A549 (cell line): ENCODE measurements at regions not wholly inside any gene's neighbourhood (a gene's known extent, or its start where the extent isn't known, plus 50 kb on each side); places are given as distances from the start of the nearest gene placed in this dataset.

Experiments
- ATAC-seq, 2 experiments: fragments of 200-7000 bp in 1 of 2; fragments of >200 bp in 1 of 2; cut with Nextera tagmentation in 1 of 2; cut with Tn5 transposase in 1 of 2; 3 replicates each; pipeline versions ENCODE4 v1.8.0 to v1.9.1; 2018 to 2020; ENCODE audit warnings: mild to moderate bottlenecking in 1 of 2, moderate library complexity in 1 of 2
- CTCF ChIA-PET: fragments of 300-600 bp; sonication (Branson Sonifier 250); formaldehyde crosslinking; extraction: SDS; loops from one replicate; lab custom pipeline; 2021; ENCODE audit warnings: antibody characterized with exemption, inconsistent platforms; lab: Yijun Ruan, JAX
- POLR2A ChIA-PET: fragments of 350-600 bp; formaldehyde crosslinking; extraction: SDS; loops from one replicate; lab custom pipeline; 2021; ENCODE audit warnings: antibody characterized with exemption, inconsistent platforms; lab: Yijun Ruan, JAX
- DNase-seq, 2 experiments: peaks; one replicate each; pipeline versions ENCODE4 v3.0.0 to v3.0.0-alpha.2; 2011 to 2016; ENCODE audit warnings: low read depth in 1 of 2, low spot score in 1 of 2
- FAIRE-seq: peaks from 2 replicates; lab custom pipeline; 2011; peaks lifted over from hg19 to GRCh38; lab: Jason Lieb, UNC
- H3K27ac ChIP-seq, 2 experiments: fragments of >200 bp; sonication (Bioruptor Twin); formaldehyde crosslinking; 3 replicates each; pipeline ENCODE4 v1.5.1; 2016 to 2017
- H3K4me1 ChIP-seq: fragments of >200 bp; sonication (Bioruptor Twin); formaldehyde crosslinking; 3 replicates; pipeline ENCODE4 v1.6.1; 2016
- H3K4me2 ChIP-seq: fragments of >200 bp; sonication (Bioruptor Twin); formaldehyde crosslinking; 3 replicates; pipeline ENCODE4 v1.6.1; 2016
- H3K4me3 ChIP-seq: fragments of >200 bp; sonication (Bioruptor Twin); formaldehyde crosslinking; 3 replicates; pipeline ENCODE4 v1.5.1; 2016
- H3K9me3 ChIP-seq: fragments of >200 bp; sonication (Bioruptor Twin); formaldehyde crosslinking; 3 replicates; pipeline ENCODE4 v1.6.1; 2016
- CBX8 ChIP-seq: fragments of 200-600 bp; sonication (generic); IDR thresholded peaks from 2 replicates; pipeline ENCODE4 v1.6.1; 2016
- CEBPB ChIP-seq, 2 experiments: fragments of >200 bp in 1 of 2; sonication (Bioruptor Twin) in 1 of 2; formaldehyde crosslinking in 1 of 2; IDR thresholded peaks; 2 replicates each; pipeline ENCODE4 v1.6.1; 2012 to 2016
- CHD2 ChIP-seq: fragments of 150-350 bp; IDR thresholded peaks from 2 replicates; pipeline ENCODE4 v1.6.1; 2014; ENCODE audit warnings: low read length; ENCODE audit not compliant: partially characterized antibody
- CHD4 ChIP-seq: fragments of 200-600 bp; sonication (generic); IDR thresholded peaks from 2 replicates; pipeline ENCODE4 v1.6.1; 2016; ENCODE audit warnings: antibody characterized with exemption, mild to moderate bottlenecking, borderline replicate concordance
- E2F6 ChIP-seq: IDR thresholded peaks from 2 replicates; pipeline ENCODE4 v1.6.1; 2012; ENCODE audit warnings: low read depth, borderline replicate concordance
- EHF ChIP-seq: fragments of 250-450 bp; sonication (Bioruptor Pico); IDR thresholded peaks from 2 replicates; pipeline ENCODE4 v1.5.0; 2020; ENCODE audit warnings: mild to moderate bottlenecking
- EHMT2 ChIP-seq: fragments of 200-600 bp; sonication (generic); IDR thresholded peaks from 2 replicates; pipeline ENCODE4 v1.6.1; 2016; ENCODE audit warnings: antibody characterized with exemption, low read depth, mild to moderate bottlenecking, moderate library complexity
- FOSL2 ChIP-seq, 2 experiments: fragments of 450-650 bp in 1 of 2; fragments of >200 bp in 1 of 2; sonication (Bioruptor Twin) in 1 of 2; formaldehyde crosslinking; IDR thresholded peaks; 2 replicates each; pipeline versions ENCODE4 v1.5.0 to v1.6.1; 2016 to 2020; ENCODE audit warnings: mild to moderate bottlenecking in 1 of 2, moderate library complexity in 1 of 2
- JUNB ChIP-seq: fragments of >200 bp; sonication (Bioruptor Twin); formaldehyde crosslinking; IDR thresholded peaks from 2 replicates; pipeline ENCODE4 v1.6.1; 2016
- KDM1A ChIP-seq: fragments of 200-600 bp; sonication (generic); IDR thresholded peaks from 2 replicates; pipeline ENCODE4 v1.6.1; 2016; ENCODE audit warnings: low read depth, mild to moderate bottlenecking
- KDM5A ChIP-seq: fragments of 200-600 bp; sonication (generic); IDR thresholded peaks from 2 replicates; pipeline ENCODE4 v1.6.1; 2016; ENCODE audit warnings: antibody characterized with exemption, mild to moderate bottlenecking
- MAFK ChIP-seq: fragments of 450-650 bp; IDR thresholded peaks from 2 replicates; pipeline ENCODE4 v1.6.1; 2014; ENCODE audit not compliant: partially characterized antibody
- MAX ChIP-seq: IDR thresholded peaks from 2 replicates; pipeline ENCODE4 v1.6.1; 2012
- MYC ChIP-seq: IDR thresholded peaks from 2 replicates; pipeline ENCODE4 v1.6.1; 2012; ENCODE audit warnings: mild to moderate bottlenecking, inconsistent platforms, low read length, improper control_type of control experiment, borderline replicate concordance
- PBX3 ChIP-seq: IDR thresholded peaks from 2 replicates; pipeline ENCODE4 v1.6.1; 2012
- PHF8 ChIP-seq: fragments of 200-600 bp; sonication (generic); IDR thresholded peaks from 2 replicates; pipeline ENCODE4 v1.6.1; 2016; ENCODE audit warnings: low read depth, mild to moderate bottlenecking, antibody characterized with exemption, moderate library complexity, borderline replicate concordance
- POLR2AphosphoS2 ChIP-seq: conservative IDR thresholded peaks from 2 replicates; pipeline ENCODE4 v1.6.1; 2012; ENCODE audit warnings: low read length, improper control_type of control experiment, inconsistent platforms
- RAD21 ChIP-seq, 2 experiments: fragments of >200 bp in 1 of 2; sonication (Bioruptor Twin) in 1 of 2; formaldehyde crosslinking in 1 of 2; IDR thresholded peaks in 1 of 2; conservative IDR thresholded peaks in 1 of 2; 2 replicates in 1 of 2; 3 replicates in 1 of 2; pipeline ENCODE4 v1.6.1; 2012 to 2018; ENCODE audit warnings: inconsistent platforms in 1 of 2
- RARB ChIP-seq: fragments of 250-450 bp; sonication (Bioruptor Pico); IDR thresholded peaks from 2 replicates; pipeline ENCODE4 v1.8.0; 2021; ENCODE audit warnings: mild to moderate bottlenecking, moderate library complexity
- SREBF2 ChIP-seq: fragments of 450-650 bp; IDR thresholded peaks from 2 replicates; pipeline ENCODE4 v1.6.1; 2014; ENCODE audit warnings: mild to moderate bottlenecking, moderate library complexity
- USF2 ChIP-seq: fragments of 450-650 bp; IDR thresholded peaks from 2 replicates; pipeline ENCODE4 v1.6.1; 2014; ENCODE audit warnings: antibody characterized with exemption
- ZSCAN20 ChIP-seq: fragments of 250-450 bp; sonication (Bioruptor Pico); IDR thresholded peaks from 2 replicates; pipeline ENCODE4 v1.8.0; 2022; ENCODE audit warnings: mild to moderate bottlenecking, moderate library complexity
- WGBS: methylation state at CpG from one replicate; pipeline ENCODE4 v1.1.6; 2017; ENCODE audit errors: missing lambda C conversion rate; 5-methylcytosine and 5-hydroxymethylcytosine counted together
- TF ChIP-seq, protein P1 (sequence below): fragments of >200 bp; sonication (Bioruptor Twin); formaldehyde crosslinking; IDR thresholded peaks from 3 replicates; pipeline ENCODE4 v1.5.1; 2016
- TF ChIP-seq, protein P2 (sequence below): fragments of >200 bp; sonication (Bioruptor Twin); formaldehyde crosslinking; IDR thresholded peaks from 3 replicates; pipeline ENCODE4 v1.6.1; 2016
- TF ChIP-seq, protein P3 (sequence below): fragments of 250-450 bp; sonication (Bioruptor Pico); IDR thresholded peaks from 2 replicates; pipeline ENCODE4 v1.5.0; 2020; ENCODE audit warnings: low read depth, mild to moderate bottlenecking, moderate library complexity

- no peak for FAIRE-seq
- Histone ChIP-seq H3K9me3 (no peaks in the 10 kb centered on the region), H3K4me2 (no peak overlapping the region), H3K4me3 (no peak overlapping the region)
- CTCF ChIA-PET, result no interaction called here
- no peak for ATAC-seq
- TF ChIP-seq RARB (CRISPR knock-in tag) (no peak), CHD2 (no peak), KDM5A (no peak)
- TF ChIP-seq, all 56 proteins: peak for 0
- no peak for DNase-seq
- Histone ChIP-seq H3K4me1 (no peaks in the 10 kb centered on the region), H3K27ac (no peak overlapping the region)
- POLR2A ChIA-PET, result no interaction called here
Observed at GRCh38 chr13:76600081-76600480, 286.1 kb downstream of the KCTD12 start.

- POLR2A ChIA-PET, result no interaction called here
- DNase-seq (no peak), ATAC-seq (no peak), FAIRE-seq (no peak)
- Histone ChIP-seq H3K9me3 (no peaks in the 10 kb centered on the region), H3K4me1 (no peaks in the 10 kb centered on the region), H3K27ac (no peak overlapping the region), H3K4me2 (no peak overlapping the region), H3K4me3 (no peak overlapping the region)
- 11% methylated on average over 1 of the region's 1 CpG for WGBS
- TF ChIP-seq CEBPB (IDR thresholded peaks at IDR 0.05), result no peak
- TF ChIP-seq MYC, result no peak
- TF ChIP-seq KDM1A, result no peak
- TF ChIP-seq E2F6, result no peak
- TF ChIP-seq KDM5A, result no peak
- TF ChIP-seq, protein P1, sequence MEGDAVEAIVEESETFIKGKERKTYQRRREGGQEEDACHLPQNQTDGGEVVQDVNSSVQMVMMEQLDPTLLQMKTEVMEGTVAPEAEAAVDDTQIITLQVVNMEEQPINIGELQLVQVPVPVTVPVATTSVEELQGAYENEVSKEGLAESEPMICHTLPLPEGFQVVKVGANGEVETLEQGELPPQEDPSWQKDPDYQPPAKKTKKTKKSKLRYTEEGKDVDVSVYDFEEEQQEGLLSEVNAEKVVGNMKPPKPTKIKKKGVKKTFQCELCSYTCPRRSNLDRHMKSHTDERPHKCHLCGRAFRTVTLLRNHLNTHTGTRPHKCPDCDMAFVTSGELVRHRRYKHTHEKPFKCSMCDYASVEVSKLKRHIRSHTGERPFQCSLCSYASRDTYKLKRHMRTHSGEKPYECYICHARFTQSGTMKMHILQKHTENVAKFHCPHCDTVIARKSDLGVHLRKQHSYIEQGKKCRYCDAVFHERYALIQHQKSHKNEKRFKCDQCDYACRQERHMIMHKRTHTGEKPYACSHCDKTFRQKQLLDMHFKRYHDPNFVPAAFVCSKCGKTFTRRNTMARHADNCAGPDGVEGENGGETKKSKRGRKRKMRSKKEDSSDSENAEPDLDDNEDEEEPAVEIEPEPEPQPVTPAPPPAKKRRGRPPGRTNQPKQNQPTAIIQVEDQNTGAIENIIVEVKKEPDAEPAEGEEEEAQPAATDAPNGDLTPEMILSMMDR, result no peak
- TF ChIP-seq MAFK, result no peak
- TF ChIP-seq SREBF2, result no peak
- TF ChIP-seq EHF (CRISPR knock-in tag), result no peak
- TF ChIP-seq PHF8, result no peak
- TF ChIP-seq FOSL2 (IDR thresholded peaks at IDR 0.05), result no peak
- TF ChIP-seq FOSL2 (CRISPR knock-in tag; IDR thresholded peaks at IDR 0.05), result no peak
- TF ChIP-seq MAX, result no peak
- TF ChIP-seq PBX3, result no peak
- no peak for TF ChIP-seq CBX8
- TF ChIP-seq CHD4, result no peak
- no peak for TF ChIP-seq POLR2AphosphoS2
- no peak for TF ChIP-seq JUNB
- TF ChIP-seq, protein P2, sequence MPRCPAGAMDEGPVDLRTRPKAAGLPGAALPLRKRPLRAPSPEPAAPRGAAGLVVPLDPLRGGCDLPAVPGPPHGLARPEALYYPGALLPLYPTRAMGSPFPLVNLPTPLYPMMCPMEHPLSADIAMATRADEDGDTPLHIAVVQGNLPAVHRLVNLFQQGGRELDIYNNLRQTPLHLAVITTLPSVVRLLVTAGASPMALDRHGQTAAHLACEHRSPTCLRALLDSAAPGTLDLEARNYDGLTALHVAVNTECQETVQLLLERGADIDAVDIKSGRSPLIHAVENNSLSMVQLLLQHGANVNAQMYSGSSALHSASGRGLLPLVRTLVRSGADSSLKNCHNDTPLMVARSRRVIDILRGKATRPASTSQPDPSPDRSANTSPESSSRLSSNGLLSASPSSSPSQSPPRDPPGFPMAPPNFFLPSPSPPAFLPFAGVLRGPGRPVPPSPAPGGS, result no peak
- CTCF ChIA-PET, result interaction anchor here (1.1 kb wide), 1 partner anchor 9 kb away, joined by 3 read pairs; no protein-coding TSS in a partner anchor
Observed at GRCh38 chr13:76597868-76598267, 288.3 kb downstream of the KCTD12 start.

GRCh38 chr13:76596216-76596615, 290.0 kb downstream of the KCTD12 start:
- DNase-seq, result no peak
- FAIRE-seq, result no peak
- Histone ChIP-seq H3K9me3 (no peaks in the 10 kb centered on the region), H3K27ac (no peak overlapping the region), H3K4me1 (no peaks in the 10 kb centered on the region), H3K4me2 (no peak overlapping the region), H3K4me3 (no peak overlapping the region)
- POLR2A ChIA-PET, result no interaction called here
- no peak for ATAC-seq
- TF ChIP-seq EHMT2, result no peak
- TF ChIP-seq, protein P3, sequence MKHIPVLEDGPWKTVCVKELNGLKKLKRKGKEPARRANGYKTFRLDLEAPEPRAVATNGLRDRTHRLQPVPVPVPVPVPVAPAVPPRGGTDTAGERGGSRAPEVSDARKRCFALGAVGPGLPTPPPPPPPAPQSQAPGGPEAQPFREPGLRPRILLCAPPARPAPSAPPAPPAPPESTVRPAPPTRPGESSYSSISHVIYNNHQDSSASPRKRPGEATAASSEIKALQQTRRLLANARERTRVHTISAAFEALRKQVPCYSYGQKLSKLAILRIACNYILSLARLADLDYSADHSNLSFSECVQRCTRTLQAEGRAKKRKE, result no peak
- no peak for TF ChIP-seq CBX8
- no peak for TF ChIP-seq RAD21 (conservative IDR thresholded peaks at IDR 0.05 in 1 of 2, IDR thresholded peaks at IDR 0.05 in 1 of 2)
- TF ChIP-seq ZSCAN20 (CRISPR knock-in tag), result no peak
- no peak for TF ChIP-seq USF2
- TF ChIP-seq E2F6, result no peak
- 0% methylated on average over 1 of the region's 1 CpG for WGBS
- CTCF ChIA-PET, result no interaction called here
